GM12878 (cell line): ENCODE measurements at regions not wholly inside any gene's neighbourhood (a gene's known extent, or its start where the extent isn't known, plus 50 kb on each side); places are given as distances from the start of the nearest gene placed in this dataset.

ENCODE experiments used
- BHLHE40 ChIP-seq, 2 experiments: fragments of 450-650 bp in 1 of 2; IDR thresholded peaks; 2 replicates each; pipeline ENCODE4 v1.6.1; 2011 to 2017; ENCODE audit warnings: low read depth in 2 of 2, borderline replicate concordance in 1 of 2, improper control_type of control experiment in 1 of 2, low read length in 1 of 2, mild to moderate bottlenecking in 1 of 2
- CREM ChIP-seq: IDR thresholded peaks from 2 replicates; pipeline ENCODE4 v1.6.1; 2014; ENCODE audit warnings: antibody characterized with exemption, low read depth
- CTCF ChIP-seq, 3 experiments: IDR thresholded peaks in 2 of 3; conservative IDR thresholded peaks in 1 of 3; 2 replicates each; pipeline ENCODE4 v1.5.1; 2011; ENCODE audit warnings: low read depth in 3 of 3, low read length in 3 of 3, mild to moderate bottlenecking in 3 of 3, control low read depth in 2 of 3, moderate library complexity in 2 of 3, inconsistent platforms in 1 of 3, mixed read lengths in 1 of 3; ENCODE audit not compliant: control insufficient read depth in 2 of 3, insufficient read depth in 1 of 3; ENCODE audit errors: extremely low read depth in 1 of 3
- EZH2 ChIP-seq: IDR thresholded peaks from 2 replicates; pipeline ENCODE4 v1.6.1; 2012; ENCODE audit warnings: low read depth, mild to moderate bottlenecking, control low read depth, inconsistent platforms, low read length, borderline replicate concordance; ENCODE audit not compliant: control insufficient read depth
- NR2C2 ChIP-seq: IDR thresholded peaks from 2 replicates; pipeline ENCODE4 v1.6.1; 2011; ENCODE audit warnings: borderline replicate concordance, low read depth; ENCODE audit not compliant: control insufficient read depth, insufficient read length
- NRF1 ChIP-seq: conservative IDR thresholded peaks from 2 replicates; pipeline ENCODE4 v1.6.1; 2011; ENCODE audit warnings: mild to moderate bottlenecking, low read depth, low read length, improper control_type of control experiment
- POLR2A ChIP-seq: IDR thresholded peaks from 2 replicates; pipeline ENCODE4 v1.6.1; 2011; ENCODE audit warnings: low read depth, mild to moderate bottlenecking, low read length
- REST ChIP-seq: IDR thresholded peaks from 2 replicates; pipeline ENCODE4 v1.6.1; 2012; ENCODE audit warnings: mild to moderate bottlenecking, low read depth, low read length
- SIN3A ChIP-seq: IDR thresholded peaks from 2 replicates; pipeline ENCODE4 v1.6.1; 2012; ENCODE audit warnings: low read depth, low read length, improper control_type of control experiment
- SMAD1 ChIP-seq: fragments of 450-650 bp; IDR thresholded peaks from 2 replicates; pipeline ENCODE4 v1.6.1; 2018; ENCODE audit warnings: mild to moderate bottlenecking, low read depth; ENCODE audit not compliant: partially characterized antibody
- YY1 ChIP-seq: IDR thresholded peaks from 2 replicates; pipeline ENCODE4 v1.6.1; 2011; ENCODE audit warnings: low read depth, mild to moderate bottlenecking, low read length
- ZNF592 ChIP-seq: fragments of 450-650 bp; IDR thresholded peaks from 2 replicates; pipeline ENCODE4 v1.6.1; 2017; ENCODE audit warnings: mild to moderate bottlenecking, moderate library complexity
- ZSCAN29 ChIP-seq: fragments of 450-650 bp; IDR thresholded peaks from 2 replicates; pipeline ENCODE4 v1.6.1; 2017; ENCODE audit warnings: mild to moderate bottlenecking, moderate library complexity

GRCh38 chr2:173692068-173692467 lies 273.1 kb downstream of the SP3 start:
- TF ChIP-seq REST: no peak
- no peak for TF ChIP-seq NRF1
- TF ChIP-seq NR2C2: no peak
- TF ChIP-seq CREM: no peak
- TF ChIP-seq POLR2A: no peak
- TF ChIP-seq YY1: no peak
- no peak for TF ChIP-seq EZH2
- no peak for TF ChIP-seq CTCF (IDR thresholded peaks at IDR 0.05 in 2 of 3, conservative IDR thresholded peaks at IDR 0.05 in 1 of 3; ENCODE audit: control insufficient read depth in 2 of 3, extremely low read depth in 1 of 3, insufficient read depth in 1 of 3, low read depth in 3 of 3, low read length in 3 of 3)
- no peak for TF ChIP-seq SMAD1
- TF ChIP-seq BHLHE40 (IDR thresholded peaks at IDR 0.05; ENCODE audit: borderline replicate concordance in 1 of 2, low read depth in 2 of 2, low read length in 1 of 2): no peak
- TF ChIP-seq SIN3A: no peak
- TF ChIP-seq ZSCAN29: no peak
- TF ChIP-seq ZNF592: no peak
